OCI-LY7 (cell line): ENCODE measurements at regions not wholly inside any gene's neighbourhood (a gene's known extent, or its start where the extent isn't known, plus 50 kb on each side); places are given as distances from the start of the nearest gene placed in this dataset.

Experiments
- BruUV-seq: library from RNA; stranded (reverse); fragments of 400-500 nt; replicated peaks from 2 replicates; lab custom pipeline; 2021; lab: Mats Ljungman, UMichigan
- CTCF ChIA-PET: fragments of 300-600 bp; sonication (Branson Sonifier 250); formaldehyde crosslinking; loops from one replicate; lab custom pipeline; 2022; ENCODE audit warnings: antibody characterized with exemption; ENCODE audit not compliant: unreplicated experiment; lab: Charles Lee
- POLR2A ChIA-PET: fragments of 300-600 bp; sonication (Branson Sonifier 250); formaldehyde crosslinking; loops from one replicate; lab custom pipeline; 2022; ENCODE audit warnings: antibody characterized with exemption; lab: Charles Lee
- DNase-seq: peaks from one replicate; pipeline ENCODE4 v3.0.0-alpha.2; 2015; ENCODE audit warnings: low spot score
- H2AFZ ChIP-seq: fragments of 200-600 bp; sonication (generic), shearing (Covaris generic); 2 replicates; pipeline ENCODE4 v1.6.1; 2014; ENCODE audit warnings: mild to moderate bottlenecking, antibody characterized with exemption, low read length, moderate library complexity
- H3K27ac ChIP-seq: fragments of 200-600 bp; sonication (generic); 2 replicates; pipeline ENCODE4 v1.5.1; 2014; ENCODE audit warnings: mixed run types, low read depth, mild to moderate bottlenecking, moderate library complexity, low read length, inconsistent platforms; ENCODE audit not compliant: poor library complexity, severe bottlenecking
- H3K36me3 ChIP-seq: fragments of 200-600 bp; sonication (generic); 2 replicates; pipeline ENCODE4 v1.6.1; 2014; ENCODE audit warnings: mild to moderate bottlenecking, antibody characterized with exemption, low read length, moderate library complexity, mixed read lengths; ENCODE audit not compliant: insufficient read depth
- H3K4me1 ChIP-seq: fragments of 200-600 bp; sonication (generic); 2 replicates; pipeline ENCODE4 v1.5.1; 2014; ENCODE audit warnings: mild to moderate bottlenecking, low read length; ENCODE audit not compliant: insufficient read depth, poor library complexity, severe bottlenecking
- H3K4me2 ChIP-seq: fragments of 200-600 bp; sonication (generic); 2 replicates; pipeline ENCODE4 v1.6.1; 2014; ENCODE audit warnings: mild to moderate bottlenecking, low read length
- H3K4me3 ChIP-seq: fragments of 200-600 bp; sonication (generic); 2 replicates; pipeline ENCODE4 v1.5.1; 2014; ENCODE audit warnings: mild to moderate bottlenecking, low read depth, low read length; ENCODE audit not compliant: poor library complexity, severe bottlenecking
- H3K79me2 ChIP-seq: fragments of 200-600 bp; sonication (generic); 2 replicates; pipeline ENCODE4 v1.6.1; 2016; ENCODE audit warnings: low read depth, mild to moderate bottlenecking, low read length, moderate library complexity, mixed read lengths; ENCODE audit not compliant: insufficient read depth
- H3K9me2 ChIP-seq: fragments of 200-600 bp; sonication (generic); 2 replicates; pipeline ENCODE4 v1.6.1; 2016; ENCODE audit warnings: mild to moderate bottlenecking, low read length, mixed read lengths; ENCODE audit not compliant: insufficient read depth
- H3K9me3 ChIP-seq: fragments of 200-600 bp; sonication (generic); 2 replicates; pipeline ENCODE4 v1.6.1; 2014; ENCODE audit warnings: mild to moderate bottlenecking, mixed run types, low read length, mixed read lengths
- H4K20me1 ChIP-seq: fragments of 200-600 bp; sonication (generic); 2 replicates; pipeline ENCODE4 v1.6.1; 2014; ENCODE audit warnings: mild to moderate bottlenecking, antibody characterized with exemption, low read length, moderate library complexity, mixed read lengths; ENCODE audit not compliant: insufficient read depth
- CTCF ChIP-seq: fragments of 200-600 bp; sonication (generic); conservative IDR thresholded peaks from 2 replicates; pipeline ENCODE4 v1.5.1; 2014; ENCODE audit warnings: mild to moderate bottlenecking, antibody characterized with exemption, low read length, moderate library complexity, mixed read lengths
- EZH2phosphoT487 ChIP-seq: fragments of 200-600 bp; sonication (generic); IDR thresholded peaks from 2 replicates; pipeline ENCODE4 v1.6.1; 2018; ENCODE audit warnings: low read depth, borderline replicate concordance, mild to moderate bottlenecking, mixed run types, antibody characterized with exemption, low read length, moderate library complexity, mixed read lengths
- intact Hi-C: fragments of 100-400 bp; cut with micrococcal nuclease; formaldehyde crosslinking; loops from one replicate; pipeline ENCODE4 v1.10.0; 2022; ENCODE audit not compliant: unreplicated experiment

GRCh38 chr6:27575594-27576361 lies 102.9 kb upstream of the ZNF184 start:
- DNase-seq: no peak
- no peaks in the 10 kb centered on the region for H3K9me3 ChIP-seq
- H3K4me2 ChIP-seq: no peak overlapping the region
- POLR2A ChIA-PET: no interaction called here
- no peak overlapping the region for H3K4me3 ChIP-seq
- BruUV-seq: no TSS peak
- H3K4me1 ChIP-seq: no peaks in the 10 kb centered on the region
- no peak overlapping the region for H3K27ac ChIP-seq
- no peaks in the 10 kb centered on the region for H3K79me2 ChIP-seq
- H3K9me2 ChIP-seq: no peaks in the 10 kb centered on the region
- H4K20me1 ChIP-seq: no peaks in the 10 kb centered on the region
- TF ChIP-seq EZH2phosphoT487 (no peak), CTCF (no peak)
- intact Hi-C loops: no loop called here
- H2AFZ ChIP-seq: no peak overlapping the region
- no peaks in the 10 kb centered on the region for H3K36me3 ChIP-seq
- CTCF ChIA-PET: no interaction called here

- no peaks in the 10 kb centered on the region for H4K20me1 ChIP-seq
- no peak for TF ChIP-seq CTCF
- TF ChIP-seq EZH2phosphoT487: no peak
- H2AFZ ChIP-seq: no peak overlapping the region
- no peaks in the 10 kb centered on the region for H3K4me1 ChIP-seq
- no peak overlapping the region for H3K27ac ChIP-seq
- H3K4me3 ChIP-seq: no peak overlapping the region
- BruUV-seq: no TSS peak
- H3K9me2 ChIP-seq: no peaks in the 10 kb centered on the region
- intact Hi-C loops: no loop called here
- H3K9me3 ChIP-seq: no peaks in the 10 kb centered on the region
- POLR2A ChIA-PET: no interaction called here
- H3K79me2 ChIP-seq: no peaks in the 10 kb centered on the region
- no peak for DNase-seq
- no peak overlapping the region for H3K4me2 ChIP-seq
- H3K36me3 ChIP-seq: no peaks in the 10 kb centered on the region
- CTCF ChIA-PET: no interaction called here
Observed at GRCh38 chr6:27568226-27568897, 95.5 kb upstream of the ZNF184 start.
